Osteocyte (in vitro differentiated cells): ENCODE measurements at regions not wholly inside any gene's neighbourhood (a gene's known extent, or its start where the extent isn't known, plus 50 kb on each side); places are given as distances from the start of the nearest gene placed in this dataset.
A peak's percentile ranks its signal among the peaks of the same experiment; 100 is the strongest.

Experiments used
- DNase-seq: peaks from one replicate; pipeline ENCODE4 v3.0.0; 2021; ENCODE audit warnings: mixed read lengths; ENCODE audit not compliant: unreplicated experiment; ENCODE audit errors: extremely low spot score
- H3K27ac Mint-ChIP-seq: one replicate; pipeline ENCODE4 v1.8.0; 2021; ENCODE audit warnings: mild to moderate bottlenecking, mixed read lengths; ENCODE audit not compliant: unreplicated experiment
- H3K27me3 Mint-ChIP-seq: one replicate; pipeline ENCODE4 v1.8.0; 2021; ENCODE audit warnings: mixed read lengths; ENCODE audit not compliant: unreplicated experiment
- H3K36me3 Mint-ChIP-seq: one replicate; pipeline ENCODE4 v1.8.0; 2021; ENCODE audit warnings: mixed read lengths; ENCODE audit not compliant: unreplicated experiment
- H3K4me1 Mint-ChIP-seq: one replicate; pipeline ENCODE4 v1.8.0; 2021; ENCODE audit warnings: mixed read lengths; ENCODE audit not compliant: unreplicated experiment
- H3K4me3 Mint-ChIP-seq: one replicate; pipeline ENCODE4 v1.8.0; 2021; ENCODE audit warnings: mild to moderate bottlenecking, moderate library complexity, mixed read lengths; ENCODE audit not compliant: unreplicated experiment
- H3K9me3 Mint-ChIP-seq: one replicate; pipeline ENCODE4 v1.8.0; 2021; ENCODE audit warnings: mixed read lengths; ENCODE audit not compliant: unreplicated experiment
- TF ChIP-seq, protein P1 (sequence below): fragments of 200-600 bp; sonication (generic); IDR thresholded peaks from 2 replicates; pipeline ENCODE4 v1.5.0; 2021; ENCODE audit warnings: antibody characterized with exemption, mild to moderate bottlenecking, moderate library complexity

DNA sequence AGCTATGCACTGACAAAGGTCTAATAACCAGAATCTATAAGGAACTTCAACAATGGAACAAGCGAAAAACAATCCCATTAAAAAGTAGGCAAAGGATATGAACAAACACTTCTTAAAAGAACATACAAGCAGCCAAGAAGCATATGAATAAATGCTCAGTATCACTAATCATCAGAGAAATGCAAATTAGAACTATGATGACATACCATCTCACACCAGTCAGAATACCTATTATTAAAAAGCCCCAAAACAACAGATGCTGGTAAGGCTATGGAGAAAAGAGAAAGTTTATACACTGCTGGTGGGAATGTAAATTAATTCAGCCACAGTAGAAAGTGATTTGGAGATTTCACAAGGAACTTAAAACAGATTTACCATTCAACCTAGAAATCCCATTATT, 211.8 kb downstream of the EDN1 start:
- H3K9me3 Mint-ChIP-seq: peaks cover 26% of the 10 kb centered on the region
- H3K27me3 Mint-ChIP-seq: no peaks in the 10 kb centered on the region
- no peaks in the 10 kb centered on the region for H3K4me1 Mint-ChIP-seq
- DNase-seq: no peak
- H3K36me3 Mint-ChIP-seq: peaks cover 3% of the 10 kb centered on the region
- TF ChIP-seq, protein P1, sequence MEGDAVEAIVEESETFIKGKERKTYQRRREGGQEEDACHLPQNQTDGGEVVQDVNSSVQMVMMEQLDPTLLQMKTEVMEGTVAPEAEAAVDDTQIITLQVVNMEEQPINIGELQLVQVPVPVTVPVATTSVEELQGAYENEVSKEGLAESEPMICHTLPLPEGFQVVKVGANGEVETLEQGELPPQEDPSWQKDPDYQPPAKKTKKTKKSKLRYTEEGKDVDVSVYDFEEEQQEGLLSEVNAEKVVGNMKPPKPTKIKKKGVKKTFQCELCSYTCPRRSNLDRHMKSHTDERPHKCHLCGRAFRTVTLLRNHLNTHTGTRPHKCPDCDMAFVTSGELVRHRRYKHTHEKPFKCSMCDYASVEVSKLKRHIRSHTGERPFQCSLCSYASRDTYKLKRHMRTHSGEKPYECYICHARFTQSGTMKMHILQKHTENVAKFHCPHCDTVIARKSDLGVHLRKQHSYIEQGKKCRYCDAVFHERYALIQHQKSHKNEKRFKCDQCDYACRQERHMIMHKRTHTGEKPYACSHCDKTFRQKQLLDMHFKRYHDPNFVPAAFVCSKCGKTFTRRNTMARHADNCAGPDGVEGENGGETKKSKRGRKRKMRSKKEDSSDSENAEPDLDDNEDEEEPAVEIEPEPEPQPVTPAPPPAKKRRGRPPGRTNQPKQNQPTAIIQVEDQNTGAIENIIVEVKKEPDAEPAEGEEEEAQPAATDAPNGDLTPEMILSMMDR: no peak
- no peak overlapping the region for H3K27ac Mint-ChIP-seq
- no peak overlapping the region for H3K4me3 Mint-ChIP-seq

DNA sequence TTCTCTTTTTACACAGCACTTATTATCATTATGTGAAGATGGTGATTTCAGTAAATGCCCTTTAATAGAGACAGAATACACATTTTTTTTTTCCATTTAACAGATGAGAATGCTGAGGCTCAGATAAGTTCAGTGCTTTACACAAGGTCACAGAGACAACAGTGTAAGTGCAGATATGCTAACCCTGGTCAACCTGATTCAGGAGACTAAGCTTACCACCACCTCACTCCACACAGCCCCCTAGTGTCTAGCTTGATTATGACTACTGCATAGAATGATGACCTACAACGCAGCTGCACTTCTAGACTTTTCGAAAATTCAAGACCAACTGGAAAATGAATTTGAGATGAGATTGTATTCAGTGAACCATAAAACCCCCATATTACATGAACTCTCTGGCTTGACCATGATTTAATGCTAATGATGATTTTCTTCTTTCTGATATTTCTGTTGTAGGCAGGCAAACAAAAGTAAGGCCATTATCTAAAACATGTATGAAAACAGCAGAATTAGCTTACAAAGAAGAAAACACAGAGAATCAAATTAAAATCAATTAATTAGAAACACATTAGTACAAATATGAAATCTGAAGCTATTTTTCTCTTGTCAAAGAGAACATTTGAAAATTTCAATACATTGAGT, 212.1 kb upstream of the PHACTR1 start:
- no peaks in the 10 kb centered on the region for H3K36me3 Mint-ChIP-seq
- DNase-seq: no peak
- H3K27ac Mint-ChIP-seq: no peak overlapping the region
- H3K9me3 Mint-ChIP-seq: peaks cover 12% of the 10 kb centered on the region
- H3K4me1 Mint-ChIP-seq: peaks cover 11% of the 10 kb centered on the region
- TF ChIP-seq, protein P1: peak; percentile 35
- no peak overlapping the region for H3K4me3 Mint-ChIP-seq
- H3K27me3 Mint-ChIP-seq: no peaks in the 10 kb centered on the region

DNA sequence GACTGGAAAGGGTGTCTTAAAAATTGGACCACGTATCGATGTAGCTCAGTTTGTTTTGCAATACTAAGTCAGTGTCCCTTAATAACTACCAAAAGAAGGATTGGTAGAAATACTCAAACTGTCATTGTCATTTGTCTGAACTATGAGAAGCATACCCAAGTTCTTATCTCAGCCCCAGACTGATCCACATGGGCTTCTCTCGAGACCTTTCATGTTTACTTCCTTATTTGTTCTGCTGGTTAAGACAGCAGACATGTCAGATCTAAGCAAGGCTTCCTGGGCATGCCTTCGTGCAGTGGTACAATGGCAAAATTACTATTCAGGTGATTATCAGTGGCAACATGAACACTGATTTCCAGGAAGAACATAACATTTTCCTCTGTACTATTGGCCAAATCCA, 211.1 kb upstream of the PHACTR1 start:
- H3K4me3 Mint-ChIP-seq: no peak overlapping the region
- H3K27me3 Mint-ChIP-seq: no peaks in the 10 kb centered on the region
- no peak overlapping the region for H3K27ac Mint-ChIP-seq
- TF ChIP-seq, protein P1: no peak
- H3K36me3 Mint-ChIP-seq: no peaks in the 10 kb centered on the region
- peaks cover 11% of the 10 kb centered on the region for H3K4me1 Mint-ChIP-seq
- peaks cover 16% of the 10 kb centered on the region for H3K9me3 Mint-ChIP-seq
- DNase-seq: no peak

DNA sequence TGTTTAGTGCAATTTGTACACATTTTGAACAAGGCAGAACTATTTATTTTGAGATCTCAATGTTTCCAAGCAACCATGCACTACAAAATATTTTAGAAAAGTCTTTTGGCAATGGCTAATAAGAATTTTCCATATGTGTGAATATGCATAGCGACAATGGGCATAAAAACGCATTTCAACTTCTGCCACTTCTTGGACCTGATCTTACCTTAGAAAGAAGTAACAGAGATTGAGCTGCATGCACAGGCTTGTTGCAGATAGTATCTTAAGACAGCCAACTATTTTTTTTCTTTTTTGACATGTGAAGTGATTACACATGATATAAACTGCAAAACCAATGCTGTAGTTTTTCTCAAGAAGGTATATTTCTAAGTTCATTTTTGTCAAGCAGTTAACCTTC, 210.4 kb upstream of the PHACTR1 start:
- H3K36me3 Mint-ChIP-seq: no peaks in the 10 kb centered on the region
- TF ChIP-seq, protein P1: no peak
- no peak overlapping the region for H3K4me3 Mint-ChIP-seq

DNA sequence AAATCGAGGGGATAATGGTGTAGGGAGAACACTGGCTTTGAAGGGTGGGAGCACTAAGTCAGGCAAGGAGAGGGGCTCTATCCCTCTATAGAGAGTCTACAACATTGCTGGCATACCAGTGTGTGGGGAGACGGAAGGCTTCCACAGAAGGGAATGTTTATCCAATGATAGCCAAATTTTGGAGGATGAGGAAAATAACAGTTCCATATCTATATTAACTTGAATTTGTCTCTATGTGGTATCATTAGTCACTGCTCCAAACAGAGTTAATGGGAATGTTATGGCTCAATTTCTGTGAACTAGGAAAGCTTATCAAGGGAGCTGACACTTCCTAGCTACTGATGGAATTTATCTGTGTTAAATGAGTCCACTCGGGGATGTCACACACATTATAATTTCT, 208.9 kb upstream of the PHACTR1 start:
- TF ChIP-seq, protein P1: no peak
- Mint-ChIP-seq H3K27me3 (no peaks in the 10 kb centered on the region), H3K4me3 (no peak overlapping the region), H3K27ac (peak overlapping the region; percentile 57), H3K4me1 (peaks cover 11% of the 10 kb centered on the region), H3K9me3 (peaks cover 11% of the 10 kb centered on the region), H3K36me3 (no peaks in the 10 kb centered on the region)
- no peak for DNase-seq

More for the DNA sequence above, 210.4 kb upstream of the PHACTR1 start:
- Mint-ChIP-seq H3K9me3 (peaks cover 17% of the 10 kb centered on the region), H3K27ac (no peak overlapping the region), H3K4me1 (peaks cover 11% of the 10 kb centered on the region), H3K27me3 (no peaks in the 10 kb centered on the region)
- DNase-seq: no peak
